ENCODE measurements at regions not wholly inside any gene's neighbourhood (a gene's known extent, or its start where the extent isn't known, plus 50 kb on each side); places are given as distances from the start of the nearest gene placed in this dataset.

GRCh38 chr4:155571184-155571944 lies 95.3 kb upstream of the GUCY1A1 start:
- TF ChIP-seq CTCF (conservative IDR thresholded peaks at IDR 0.05) (no peak), EZH2 (IDR thresholded peaks at IDR 0.05; ENCODE audit: low read depth) (no peak)
